Liver (tissue), 8 donors: ENCODE measurements at regions not wholly inside any gene's neighbourhood (a gene's known extent, or its start where the extent isn't known, plus 50 kb on each side); places are given as distances from the start of the nearest gene placed in this dataset.

ENCODE experiments used
- DNase-seq: peaks from one replicate; pipeline ENCODE4 v3.0.0-alpha.2; 2017; ENCODE audit warnings: low spot score
- H3K27ac ChIP-seq, 2 donors: one replicate each; pipeline ENCODE4 v1.7.0; 2013; ENCODE audit warnings: inconsistent platforms in 2 of 2, low read length in 2 of 2, control low read depth in 1 of 2, low read depth in 1 of 2, mild to moderate bottlenecking in 1 of 2
- H3K27me3 ChIP-seq, 4 donors: one replicate each; pipeline versions ENCODE4 v1.6.1 to v1.7.0; 2013; ENCODE audit warnings: low read length in 3 of 4, inconsistent platforms in 1 of 4, mild to moderate bottlenecking in 1 of 4, moderate library complexity in 1 of 4; ENCODE audit not compliant: control insufficient read depth in 4 of 4, insufficient read depth in 4 of 4
- H3K36me3 ChIP-seq, 4 donors: one replicate each; pipeline versions ENCODE4 v1.6.1 to v1.7.0; 2013; ENCODE audit warnings: low read length in 3 of 4, mild to moderate bottlenecking in 3 of 4, low read depth in 1 of 4, moderate library complexity in 1 of 4; ENCODE audit not compliant: control insufficient read depth in 4 of 4, insufficient read depth in 3 of 4
- H3K4me1 ChIP-seq, 4 donors: one replicate each; pipeline versions ENCODE4 v1.6.1 to v1.7.0; 2013; ENCODE audit warnings: low read length in 3 of 4, mild to moderate bottlenecking in 3 of 4, moderate library complexity in 1 of 4; ENCODE audit not compliant: control insufficient read depth in 4 of 4, insufficient read depth in 4 of 4
- H3K4me3 ChIP-seq, 3 donors: one replicate each; pipeline versions ENCODE4 v1.6.1 to v1.7.0; 2013; ENCODE audit warnings: low read length in 3 of 3, control low read depth in 1 of 3, low read depth in 1 of 3, mild to moderate bottlenecking in 1 of 3
- H3K9ac ChIP-seq, 2 donors: one replicate each; pipeline ENCODE4 v1.7.0; 2013; ENCODE audit warnings: low read length in 2 of 2, mild to moderate bottlenecking in 2 of 2, moderate library complexity in 2 of 2, control low read depth in 1 of 2, low read depth in 1 of 2
- H3K9me3 ChIP-seq, 4 donors: one replicate each; pipeline versions ENCODE4 v1.6.1 to v1.7.0; 2013; ENCODE audit warnings: low read length in 3 of 4; ENCODE audit not compliant: control insufficient read depth in 4 of 4
- ATF3 ChIP-seq: IDR thresholded peaks from 2 replicates; pipeline ENCODE4 v1.6.1; 2016; ENCODE audit warnings: antibody characterized with exemption
- EGR1 ChIP-seq, 2 donors: IDR thresholded peaks; 2 replicates each; pipeline ENCODE4 v1.6.1; 2016 to 2018; ENCODE audit warnings: antibody characterized with exemption in 2 of 2, low read depth in 2 of 2
- FOXA1 ChIP-seq: IDR thresholded peaks from 2 replicates; pipeline ENCODE4 v1.6.1; 2016; ENCODE audit warnings: antibody characterized with exemption
- FOXA2 ChIP-seq: IDR thresholded peaks from 2 replicates; pipeline ENCODE4 v1.6.1; 2016; ENCODE audit warnings: antibody characterized with exemption
- HNF4A ChIP-seq, 2 donors: conservative IDR thresholded peaks; 2 replicates each; pipeline ENCODE4 v1.6.1; 2016; ENCODE audit warnings: antibody characterized with exemption in 2 of 2, mild to moderate bottlenecking in 2 of 2
- HNF4G ChIP-seq: IDR thresholded peaks from 2 replicates; pipeline ENCODE4 v1.6.1; 2016; ENCODE audit warnings: antibody characterized with exemption
- JUND ChIP-seq, 2 donors: IDR thresholded peaks; 2 replicates each; pipeline ENCODE4 v1.6.1; 2016; ENCODE audit warnings: antibody characterized with exemption in 2 of 2
- NR2F2 ChIP-seq: IDR thresholded peaks from 2 replicates; pipeline ENCODE4 v1.6.1; 2016; ENCODE audit warnings: antibody characterized with exemption
- RAD21 ChIP-seq, 2 donors: IDR thresholded peaks; 2 replicates each; pipeline ENCODE4 v1.6.1; 2016; ENCODE audit warnings: antibody characterized with exemption in 2 of 2, mild to moderate bottlenecking in 2 of 2
- RXRA ChIP-seq, 2 donors: IDR thresholded peaks; 2 replicates each; pipeline ENCODE4 v1.6.1; 2017 to 2018; ENCODE audit warnings: antibody characterized with exemption in 2 of 2, mild to moderate bottlenecking in 1 of 2
- SP1 ChIP-seq: IDR thresholded peaks from 2 replicates; pipeline ENCODE4 v1.6.1; 2018; ENCODE audit warnings: antibody characterized with exemption, mild to moderate bottlenecking
- TAF1 ChIP-seq: conservative IDR thresholded peaks from 2 replicates; pipeline ENCODE4 v1.6.1; 2016; ENCODE audit warnings: antibody characterized with exemption, mild to moderate bottlenecking
- YY1 ChIP-seq: IDR thresholded peaks from 2 replicates; pipeline ENCODE4 v1.6.1; 2016; ENCODE audit warnings: antibody characterized with exemption, mild to moderate bottlenecking
- WGBS: extraction: QIAGEN DNeasy Blood & Tissue Kit; methylation state at CpG from one replicate; pipeline ENCODE4 v1.1.7; 2013; 5-methylcytosine and 5-hydroxymethylcytosine counted together
- TF ChIP-seq, protein P1 (sequence below): IDR thresholded peaks from 2 replicates; pipeline ENCODE4 v1.6.1; 2016; ENCODE audit warnings: antibody characterized with exemption
- TF ChIP-seq, protein P2 (sequence below): fragments of 150-350 bp; IDR thresholded peaks from 2 replicates; pipeline ENCODE4 v1.5.1; 2017; ENCODE audit warnings: improper control_type of control experiment, low read depth, low read length; ENCODE audit not compliant: missing input control
- TF ChIP-seq, protein P3 (sequence below): IDR thresholded peaks from 2 replicates; pipeline ENCODE4 v1.6.1; 2016; ENCODE audit warnings: antibody characterized with exemption, mild to moderate bottlenecking
- TF ChIP-seq, protein P4 (sequence below): IDR thresholded peaks from 2 replicates; pipeline ENCODE4 v1.6.1; 2016; ENCODE audit warnings: antibody characterized with exemption
- donor health status: healthy.
- donor health status: healthy.
- donor health status: healthy.
- donor health status: healthy.
- donor health status: healthy.

DNA sequence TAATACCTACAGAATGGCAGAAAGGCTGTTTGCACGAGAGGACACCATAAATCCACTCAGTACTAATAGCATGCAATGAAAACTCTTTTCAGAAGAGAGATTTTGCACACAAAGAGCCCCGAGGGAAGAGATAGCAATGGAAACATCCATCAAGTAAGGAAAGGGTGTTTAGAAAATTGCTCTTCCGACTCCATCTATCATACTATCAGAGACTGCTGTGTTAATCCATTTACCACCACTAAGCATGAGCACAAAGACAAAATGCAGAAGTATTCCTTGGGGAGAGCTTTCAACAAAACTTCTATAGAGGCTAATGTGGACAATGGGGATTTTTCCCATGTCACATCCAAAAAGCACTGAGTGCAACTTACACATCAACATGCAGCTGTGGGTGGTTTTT, 72.1 kb upstream of the PLAAT1 start:
- Histone ChIP-seq H3K9me3 (no peaks in the 10 kb centered on the region), H3K27ac (no peak overlapping the region), H3K36me3 (no peaks in the 10 kb centered on the region), H3K4me3 (no peak overlapping the region), H3K9ac (no peak overlapping the region), H3K27me3 (no peaks in the 10 kb centered on the region), H3K4me1 (no peaks in the 10 kb centered on the region)
- WGBS = 46% methylated on average over 3 of the region's 3 CpGs
- no peak for TF ChIP-seq EGR1 (IDR thresholded peaks at IDR 0.05; ENCODE audit: low read depth in 2 of 2)
- TF ChIP-seq, protein P1, sequence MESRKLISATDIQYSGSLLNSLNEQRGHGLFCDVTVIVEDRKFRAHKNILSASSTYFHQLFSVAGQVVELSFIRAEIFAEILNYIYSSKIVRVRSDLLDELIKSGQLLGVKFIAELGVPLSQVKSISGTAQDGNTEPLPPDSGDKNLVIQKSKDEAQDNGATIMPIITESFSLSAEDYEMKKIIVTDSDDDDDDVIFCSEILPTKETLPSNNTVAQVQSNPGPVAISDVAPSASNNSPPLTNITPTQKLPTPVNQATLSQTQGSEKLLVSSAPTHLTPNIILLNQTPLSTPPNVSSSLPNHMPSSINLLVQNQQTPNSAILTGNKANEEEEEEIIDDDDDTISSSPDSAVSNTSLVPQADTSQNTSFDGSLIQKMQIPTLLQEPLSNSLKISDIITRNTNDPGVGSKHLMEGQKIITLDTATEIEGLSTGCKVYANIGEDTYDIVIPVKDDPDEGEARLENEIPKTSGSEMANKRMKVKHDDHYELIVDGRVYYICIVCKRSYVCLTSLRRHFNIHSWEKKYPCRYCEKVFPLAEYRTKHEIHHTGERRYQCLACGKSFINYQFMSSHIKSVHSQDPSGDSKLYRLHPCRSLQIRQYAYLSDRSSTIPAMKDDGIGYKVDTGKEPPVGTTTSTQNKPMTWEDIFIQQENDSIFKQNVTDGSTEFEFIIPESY = no peak
- no peak for TF ChIP-seq YY1
- TF ChIP-seq, protein P2, sequence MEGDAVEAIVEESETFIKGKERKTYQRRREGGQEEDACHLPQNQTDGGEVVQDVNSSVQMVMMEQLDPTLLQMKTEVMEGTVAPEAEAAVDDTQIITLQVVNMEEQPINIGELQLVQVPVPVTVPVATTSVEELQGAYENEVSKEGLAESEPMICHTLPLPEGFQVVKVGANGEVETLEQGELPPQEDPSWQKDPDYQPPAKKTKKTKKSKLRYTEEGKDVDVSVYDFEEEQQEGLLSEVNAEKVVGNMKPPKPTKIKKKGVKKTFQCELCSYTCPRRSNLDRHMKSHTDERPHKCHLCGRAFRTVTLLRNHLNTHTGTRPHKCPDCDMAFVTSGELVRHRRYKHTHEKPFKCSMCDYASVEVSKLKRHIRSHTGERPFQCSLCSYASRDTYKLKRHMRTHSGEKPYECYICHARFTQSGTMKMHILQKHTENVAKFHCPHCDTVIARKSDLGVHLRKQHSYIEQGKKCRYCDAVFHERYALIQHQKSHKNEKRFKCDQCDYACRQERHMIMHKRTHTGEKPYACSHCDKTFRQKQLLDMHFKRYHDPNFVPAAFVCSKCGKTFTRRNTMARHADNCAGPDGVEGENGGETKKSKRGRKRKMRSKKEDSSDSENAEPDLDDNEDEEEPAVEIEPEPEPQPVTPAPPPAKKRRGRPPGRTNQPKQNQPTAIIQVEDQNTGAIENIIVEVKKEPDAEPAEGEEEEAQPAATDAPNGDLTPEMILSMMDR = no peak
- TF ChIP-seq FOXA2 = no peak
- no peak for TF ChIP-seq SP1
- TF ChIP-seq JUND (IDR thresholded peaks at IDR 0.05) = no peak
- TF ChIP-seq NR2F2 = no peak
- TF ChIP-seq HNF4A (conservative IDR thresholded peaks at IDR 0.05) = no peak
- TF ChIP-seq, protein P3, sequence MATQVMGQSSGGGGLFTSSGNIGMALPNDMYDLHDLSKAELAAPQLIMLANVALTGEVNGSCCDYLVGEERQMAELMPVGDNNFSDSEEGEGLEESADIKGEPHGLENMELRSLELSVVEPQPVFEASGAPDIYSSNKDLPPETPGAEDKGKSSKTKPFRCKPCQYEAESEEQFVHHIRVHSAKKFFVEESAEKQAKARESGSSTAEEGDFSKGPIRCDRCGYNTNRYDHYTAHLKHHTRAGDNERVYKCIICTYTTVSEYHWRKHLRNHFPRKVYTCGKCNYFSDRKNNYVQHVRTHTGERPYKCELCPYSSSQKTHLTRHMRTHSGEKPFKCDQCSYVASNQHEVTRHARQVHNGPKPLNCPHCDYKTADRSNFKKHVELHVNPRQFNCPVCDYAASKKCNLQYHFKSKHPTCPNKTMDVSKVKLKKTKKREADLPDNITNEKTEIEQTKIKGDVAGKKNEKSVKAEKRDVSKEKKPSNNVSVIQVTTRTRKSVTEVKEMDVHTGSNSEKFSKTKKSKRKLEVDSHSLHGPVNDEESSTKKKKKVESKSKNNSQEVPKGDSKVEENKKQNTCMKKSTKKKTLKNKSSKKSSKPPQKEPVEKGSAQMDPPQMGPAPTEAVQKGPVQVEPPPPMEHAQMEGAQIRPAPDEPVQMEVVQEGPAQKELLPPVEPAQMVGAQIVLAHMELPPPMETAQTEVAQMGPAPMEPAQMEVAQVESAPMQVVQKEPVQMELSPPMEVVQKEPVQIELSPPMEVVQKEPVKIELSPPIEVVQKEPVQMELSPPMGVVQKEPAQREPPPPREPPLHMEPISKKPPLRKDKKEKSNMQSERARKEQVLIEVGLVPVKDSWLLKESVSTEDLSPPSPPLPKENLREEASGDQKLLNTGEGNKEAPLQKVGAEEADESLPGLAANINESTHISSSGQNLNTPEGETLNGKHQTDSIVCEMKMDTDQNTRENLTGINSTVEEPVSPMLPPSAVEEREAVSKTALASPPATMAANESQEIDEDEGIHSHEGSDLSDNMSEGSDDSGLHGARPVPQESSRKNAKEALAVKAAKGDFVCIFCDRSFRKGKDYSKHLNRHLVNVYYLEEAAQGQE = no peak
- no peak for TF ChIP-seq FOXA1
- TF ChIP-seq HNF4G = no peak
- TF ChIP-seq RXRA (IDR thresholded peaks at IDR 0.05) = no peak
- TF ChIP-seq, protein P4, sequence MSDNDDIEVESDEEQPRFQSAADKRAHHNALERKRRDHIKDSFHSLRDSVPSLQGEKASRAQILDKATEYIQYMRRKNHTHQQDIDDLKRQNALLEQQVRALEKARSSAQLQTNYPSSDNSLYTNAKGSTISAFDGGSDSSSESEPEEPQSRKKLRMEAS = no peak
- no peak for TF ChIP-seq TAF1
- no peak for TF ChIP-seq RAD21 (IDR thresholded peaks at IDR 0.05)
- TF ChIP-seq ATF3 = no peak
- DNase-seq = no peak

GRCh38 chr3:193174140-193174539, 66.9 kb upstream of the PLAAT1 start:
- Histone ChIP-seq H3K36me3 (no peaks in the 10 kb centered on the region), H3K4me3 (no peak overlapping the region), H3K4me1 (no peaks in the 10 kb centered on the region), H3K27ac (no peak overlapping the region), H3K27me3 (no peaks in the 10 kb centered on the region), H3K9ac (no peak overlapping the region), H3K9me3 (no peaks in the 10 kb centered on the region)
- no peak for DNase-seq
- 92% methylated on average over 1 of the region's 1 CpG for WGBS
- TF ChIP-seq SP1 (no peak), FOXA2 (no peak), RXRA (IDR thresholded peaks at IDR 0.05) (no peak), ATF3 (no peak), HNF4G (no peak), HNF4A (conservative IDR thresholded peaks at IDR 0.05) (no peak), RAD21 (IDR thresholded peaks at IDR 0.05) (no peak), JUND (IDR thresholded peaks at IDR 0.05) (no peak), TAF1 (no peak)
- TF ChIP-seq, protein P4 = no peak
- TF ChIP-seq, protein P2 = no peak
- TF ChIP-seq, protein P3 = no peak
